Trophoblast cell (in vitro differentiated cells and primary cell): ENCODE measurements at regions not wholly inside any gene's neighbourhood (a gene's known extent, or its start where the extent isn't known, plus 50 kb on each side); places are given as distances from the start of the nearest gene placed in this dataset.

Experiments
- DNase-seq, 2 donors: peaks; one replicate each; pipeline ENCODE4 v3.0.0-alpha.2; 2016
- H2AFZ ChIP-seq: 2 replicates; pipeline ENCODE4 v1.6.1; 2013; ENCODE audit warnings: low read length, moderate library complexity, mild to moderate bottlenecking; ENCODE audit not compliant: insufficient read depth, poor library complexity
- H2AK5ac ChIP-seq: 2 replicates; pipeline ENCODE4 v1.6.1; 2013; ENCODE audit warnings: mild to moderate bottlenecking, low read length
- H2BK120ac ChIP-seq: 2 replicates; pipeline ENCODE4 v1.6.1; 2013; ENCODE audit warnings: low read length, mild to moderate bottlenecking, moderate library complexity; ENCODE audit not compliant: insufficient read depth, poor library complexity
- H2BK12ac ChIP-seq: 2 replicates; pipeline ENCODE4 v1.6.1; 2013; ENCODE audit warnings: mild to moderate bottlenecking, low read length, moderate library complexity
- H2BK5ac ChIP-seq: 2 replicates; pipeline ENCODE4 v1.6.1; 2013; ENCODE audit warnings: low read length, low read depth, moderate library complexity, mild to moderate bottlenecking; ENCODE audit not compliant: poor library complexity
- H3K14ac ChIP-seq: 2 replicates; pipeline ENCODE4 v1.6.1; 2013; ENCODE audit warnings: mild to moderate bottlenecking, low read length
- H3K18ac ChIP-seq: 2 replicates; pipeline ENCODE4 v1.6.1; 2013; ENCODE audit warnings: mild to moderate bottlenecking, low read length
- H3K23ac ChIP-seq: 2 replicates; pipeline ENCODE4 v1.6.1; 2013; ENCODE audit warnings: low read length
- H3K27ac ChIP-seq: 2 replicates; pipeline ENCODE4 v1.5.1; 2013; ENCODE audit warnings: low read depth, mild to moderate bottlenecking, inconsistent platforms, low read length, moderate library complexity
- H3K27me3 ChIP-seq: 2 replicates; pipeline ENCODE4 v1.6.1; 2013; ENCODE audit warnings: inconsistent platforms, mild to moderate bottlenecking, low read length, moderate library complexity; ENCODE audit not compliant: insufficient read depth
- H3K36me3 ChIP-seq, 2 experiments: 1 replicate in 1 of 2; 2 replicates in 1 of 2; pipeline ENCODE4 v1.6.1; 2013; ENCODE audit warnings: low read length in 2 of 2, mild to moderate bottlenecking in 2 of 2, moderate library complexity in 1 of 2; ENCODE audit not compliant: insufficient read depth in 2 of 2, control insufficient read depth in 1 of 2
- H3K4ac ChIP-seq: 2 replicates; pipeline ENCODE4 v1.6.1; 2013; ENCODE audit warnings: low read depth, mild to moderate bottlenecking, low read length, moderate library complexity
- H3K4me1 ChIP-seq, 2 experiments: 1 replicate in 1 of 2; 2 replicates in 1 of 2; pipeline ENCODE4 v1.6.1; 2013; ENCODE audit warnings: low read length in 2 of 2, mild to moderate bottlenecking in 2 of 2, moderate library complexity in 1 of 2; ENCODE audit not compliant: insufficient read depth in 2 of 2, control insufficient read depth in 1 of 2
- H3K4me2 ChIP-seq: 2 replicates; pipeline ENCODE4 v1.6.1; 2013; ENCODE audit warnings: inconsistent platforms, mild to moderate bottlenecking, low read length, moderate library complexity
- H3K4me3 ChIP-seq: 2 replicates; pipeline ENCODE4 v1.5.1; 2013; ENCODE audit warnings: mild to moderate bottlenecking, low read depth, low read length, inconsistent platforms
- H3K79me1 ChIP-seq: one replicate; pipeline ENCODE4 v1.6.1; 2013; ENCODE audit warnings: low read length
- H3K79me2 ChIP-seq: 2 replicates; pipeline ENCODE4 v1.6.1; 2013; ENCODE audit warnings: low read length, mild to moderate bottlenecking; ENCODE audit not compliant: control insufficient read depth, insufficient read depth, poor library complexity
- H3K9ac ChIP-seq: 2 replicates; pipeline ENCODE4 v1.6.1; 2013; ENCODE audit warnings: mild to moderate bottlenecking, low read length
- H3K9me3 ChIP-seq: 2 replicates; pipeline ENCODE4 v1.6.1; 2013; ENCODE audit warnings: low read depth, mild to moderate bottlenecking, control low read depth, inconsistent platforms, low read length; ENCODE audit not compliant: insufficient read depth
- H4K12ac ChIP-seq: 2 replicates; pipeline ENCODE4 v1.6.1; 2013; ENCODE audit warnings: low read depth, mild to moderate bottlenecking, low read length, moderate library complexity
- H4K8ac ChIP-seq: 2 replicates; pipeline ENCODE4 v1.6.1; 2013; ENCODE audit warnings: low read depth, mild to moderate bottlenecking, low read length, moderate library complexity
- H4K91ac ChIP-seq: one replicate; pipeline ENCODE4 v1.6.1; 2013; ENCODE audit warnings: low read depth, mild to moderate bottlenecking, low read length, moderate library complexity
- WGBS: extraction: QIAGEN DNeasy Blood & Tissue Kit; methylation state at CpG from one replicate; pipeline ENCODE4 v1.1.7; 2013; ENCODE audit warnings: missing lambda C conversion rate; ENCODE audit not compliant: insufficient read length, insufficient coverage; ENCODE audit errors: extremely low coverage; 5-methylcytosine and 5-hydroxymethylcytosine counted together

DNA sequence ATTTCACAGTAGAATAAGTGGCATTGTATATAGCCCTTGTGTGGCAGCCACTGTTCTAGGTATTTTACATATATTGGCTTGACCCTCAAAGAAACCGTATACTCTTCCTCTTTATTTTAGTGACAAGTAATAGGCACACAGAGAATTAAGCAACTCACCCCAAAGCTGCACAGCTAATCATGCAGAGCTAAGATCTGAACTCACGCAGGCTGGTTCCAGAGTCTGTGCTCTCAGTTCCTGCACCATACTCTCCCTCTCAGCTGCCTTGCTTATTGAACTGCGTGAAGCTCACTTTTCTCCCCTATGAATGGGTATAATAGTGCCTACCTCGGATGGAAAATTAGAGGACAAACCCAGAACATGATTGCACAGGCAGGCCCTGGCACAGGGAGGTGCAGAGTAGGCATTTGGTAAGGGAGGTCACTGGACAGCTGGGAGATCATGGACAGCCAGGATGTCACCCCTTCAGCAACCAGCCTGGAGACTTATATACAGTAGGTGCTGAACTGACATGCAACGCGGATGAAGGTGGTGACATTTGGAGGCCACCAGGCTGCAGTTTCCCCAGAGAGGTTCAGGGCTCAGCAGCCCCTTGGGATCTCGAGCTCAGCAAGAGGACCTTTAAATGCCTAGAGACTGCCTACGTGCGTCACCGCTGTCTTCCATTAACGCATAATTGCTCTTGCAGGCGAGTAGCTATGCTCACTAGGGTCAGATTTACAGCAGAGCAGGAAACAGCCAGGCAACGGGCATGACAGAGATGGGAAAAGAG is 78.4 kb upstream of the TP53I11 start:
- DNase-seq: no peak
- no peaks in the 10 kb centered on the region for H3K79me1 ChIP-seq
- no peak overlapping the region for H2BK120ac ChIP-seq
- H3K4ac ChIP-seq: no peak overlapping the region
- no peak overlapping the region for H3K14ac ChIP-seq
- H2BK12ac ChIP-seq: no peak overlapping the region
- no peaks in the 10 kb centered on the region for H3K9me3 ChIP-seq
- H3K4me1 ChIP-seq: peaks cover 0 to 2% of the 10 kb centered on the region in 2 experiments
- no peak overlapping the region for H2AK5ac ChIP-seq
- no peak overlapping the region for H3K4me2 ChIP-seq
- H2AFZ ChIP-seq: no peak overlapping the region
- no peak overlapping the region for H4K91ac ChIP-seq
- no peaks in the 10 kb centered on the region for H3K79me2 ChIP-seq
- no peak overlapping the region for H3K23ac ChIP-seq
- H3K9ac ChIP-seq: no peak overlapping the region
- no peak overlapping the region for H4K8ac ChIP-seq
- no CpG with 5 or more reads among the region's 13 CpGs for WGBS
- no peak overlapping the region for H3K4me3 ChIP-seq
- no peaks in the 10 kb centered on the region for H3K27me3 ChIP-seq
- no peak overlapping the region for H2BK5ac ChIP-seq
- no peak overlapping the region for H4K12ac ChIP-seq
- H3K27ac ChIP-seq: no peak overlapping the region
- H3K36me3 ChIP-seq: no peaks in the 10 kb centered on the region
- H3K18ac ChIP-seq: no peak overlapping the region

DNA sequence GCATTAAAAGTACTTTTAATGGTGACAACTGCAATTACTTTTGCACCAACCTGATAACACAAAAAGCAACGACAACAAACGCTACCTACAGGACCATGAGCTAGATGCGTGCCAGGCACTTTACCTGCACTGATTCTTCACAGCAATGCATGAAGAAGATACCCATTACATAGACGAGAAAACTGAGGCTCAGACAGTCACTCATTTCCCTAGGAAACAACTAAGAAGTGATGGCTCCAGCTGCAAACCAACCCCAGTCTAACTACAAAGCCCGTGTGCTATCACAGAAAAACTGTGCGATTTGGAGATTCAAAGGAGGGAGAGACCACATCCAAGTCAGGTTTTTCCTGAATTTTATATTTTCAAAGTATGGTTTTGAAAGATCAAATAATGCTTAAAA is 80.1 kb upstream of the TP53I11 start:
- DNase-seq: no peak
- no peak overlapping the region for H3K14ac ChIP-seq
- no peak overlapping the region for H3K4ac ChIP-seq
- no peak overlapping the region for H2BK12ac ChIP-seq
- no peaks in the 10 kb centered on the region for H3K79me2 ChIP-seq
- H2BK120ac ChIP-seq: no peak overlapping the region
- H4K8ac ChIP-seq: no peak overlapping the region
- H2AFZ ChIP-seq: no peak overlapping the region
- no peak overlapping the region for H4K12ac ChIP-seq
- H3K27ac ChIP-seq: no peak overlapping the region
- H3K9me3 ChIP-seq: no peaks in the 10 kb centered on the region
- no peaks in the 10 kb centered on the region for H3K36me3 ChIP-seq
- H2BK5ac ChIP-seq: no peak overlapping the region
- no CpG with 5 or more reads among the region's 6 CpGs for WGBS
- H3K79me1 ChIP-seq: no peaks in the 10 kb centered on the region
- H3K18ac ChIP-seq: no peak overlapping the region
- H3K4me2 ChIP-seq: no peak overlapping the region
- H3K4me3 ChIP-seq: no peak overlapping the region
- H4K91ac ChIP-seq: no peak overlapping the region
- H3K4me1 ChIP-seq: peaks cover 0 to 2% of the 10 kb centered on the region in 2 experiments
- no peak overlapping the region for H3K9ac ChIP-seq
- H3K23ac ChIP-seq: no peak overlapping the region
- no peaks in the 10 kb centered on the region for H3K27me3 ChIP-seq
- no peak overlapping the region for H2AK5ac ChIP-seq

DNA sequence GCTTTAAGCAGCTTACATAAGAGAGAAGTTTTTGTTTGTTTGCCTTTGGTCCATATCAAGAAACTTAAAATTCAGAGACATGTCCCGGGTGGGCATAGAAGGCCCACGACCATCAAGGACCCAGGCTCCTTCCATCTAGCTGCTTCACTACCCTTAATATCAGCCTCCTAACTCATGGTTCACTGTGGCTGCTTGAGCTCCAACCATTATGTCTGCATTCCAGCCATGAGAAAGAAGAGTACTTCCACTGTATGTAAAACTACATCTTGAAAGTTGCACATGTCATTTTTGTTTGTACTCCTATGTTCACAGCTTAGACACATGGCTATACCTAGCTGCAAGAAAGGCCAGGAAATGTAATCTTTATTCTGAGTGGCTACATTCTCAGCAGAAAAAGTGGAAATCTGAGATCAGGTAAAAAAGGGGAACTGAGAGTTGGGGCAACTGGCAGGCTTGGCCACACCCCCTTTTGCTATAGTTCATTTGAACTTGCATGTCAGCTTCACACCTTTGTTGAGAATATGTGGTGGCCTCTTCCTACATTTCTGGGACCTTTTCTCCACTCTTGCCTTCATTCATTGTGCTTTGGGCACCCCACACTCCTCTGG is 81.3 kb upstream of the TP53I11 start:
- no peak overlapping the region for H3K4me3 ChIP-seq
- H3K36me3 ChIP-seq: no peaks in the 10 kb centered on the region
- H2BK5ac ChIP-seq: no peak overlapping the region
- H3K23ac ChIP-seq: no peak overlapping the region
- no peak overlapping the region for H2BK12ac ChIP-seq
- no peak overlapping the region for H2BK120ac ChIP-seq
- no peak overlapping the region for H4K12ac ChIP-seq
- no peaks in the 10 kb centered on the region for H3K4me1 ChIP-seq
- no peak overlapping the region for H3K27ac ChIP-seq
- no CpG with 5 or more reads among the region's 2 CpGs for WGBS
- H4K8ac ChIP-seq: no peak overlapping the region
- no peak overlapping the region for H3K9ac ChIP-seq
- H3K4me2 ChIP-seq: no peak overlapping the region
- H2AK5ac ChIP-seq: no peak overlapping the region
- H3K79me2 ChIP-seq: no peaks in the 10 kb centered on the region
- no peak overlapping the region for H4K91ac ChIP-seq
- no peaks in the 10 kb centered on the region for H3K9me3 ChIP-seq
- H3K79me1 ChIP-seq: no peaks in the 10 kb centered on the region
- no peak overlapping the region for H2AFZ ChIP-seq
- H3K4ac ChIP-seq: no peak overlapping the region
- no peak overlapping the region for H3K14ac ChIP-seq
- H3K27me3 ChIP-seq: no peaks in the 10 kb centered on the region
- DNase-seq: no peak
- H3K18ac ChIP-seq: no peak overlapping the region

- H2BK12ac ChIP-seq: no peak overlapping the region
- no peaks in the 10 kb centered on the region for H3K79me2 ChIP-seq
- no peak overlapping the region for H4K12ac ChIP-seq
- H3K4me1 ChIP-seq: no peaks in the 10 kb centered on the region
- H3K4ac ChIP-seq: no peak overlapping the region
- H3K27me3 ChIP-seq: no peaks in the 10 kb centered on the region
- H4K8ac ChIP-seq: no peak overlapping the region
- no peak overlapping the region for H3K18ac ChIP-seq
- no peak overlapping the region for H2BK5ac ChIP-seq
- H3K9ac ChIP-seq: no peak overlapping the region
- H3K4me3 ChIP-seq: no peak overlapping the region
- no peak overlapping the region for H2AK5ac ChIP-seq
- no peak overlapping the region for H3K23ac ChIP-seq
- no peak overlapping the region for H3K14ac ChIP-seq
- no peak overlapping the region for H3K27ac ChIP-seq
- no peaks in the 10 kb centered on the region for H3K9me3 ChIP-seq
- WGBS: no CpG with 5 or more reads among the region's 4 CpGs
- H3K36me3 ChIP-seq: no peaks in the 10 kb centered on the region
- H3K4me2 ChIP-seq: no peak overlapping the region
- H2AFZ ChIP-seq: no peak overlapping the region
- no peak for DNase-seq
- no peaks in the 10 kb centered on the region for H3K79me1 ChIP-seq
- H2BK120ac ChIP-seq: no peak overlapping the region
- H4K91ac ChIP-seq: no peak overlapping the region
Measured at GRCh38 chr11:45035413-45035812, 84.7 kb upstream of the TP53I11 start.
